PC-9 (cell line): ENCODE measurements at regions not wholly inside any gene's neighbourhood (a gene's known extent, or its start where the extent isn't known, plus 50 kb on each side); places are given as distances from the start of the nearest gene placed in this dataset.
"Not testable (repeated sequence)": the region's sequence is repeated elsewhere in the genome, so short reads cannot be mapped to it uniquely, and the experiment has no call there.

ENCODE experiments used
- EZH2 ChIP-seq: fragments of 200-600 bp; sonication (generic); IDR thresholded peaks from 2 replicates; pipeline ENCODE4 v1.8.0; 2017; ENCODE audit warnings: antibody characterized with exemption, low read depth
- TF ChIP-seq, protein P1 (sequence below): fragments of 200-600 bp; sonication (generic); conservative IDR thresholded peaks from 2 replicates; pipeline ENCODE4 v1.6.1; 2017; ENCODE audit warnings: mixed run types, antibody characterized with exemption, mild to moderate bottlenecking, moderate library complexity

- not testable (repeated sequence) for TF ChIP-seq EZH2
- TF ChIP-seq, protein P1, sequence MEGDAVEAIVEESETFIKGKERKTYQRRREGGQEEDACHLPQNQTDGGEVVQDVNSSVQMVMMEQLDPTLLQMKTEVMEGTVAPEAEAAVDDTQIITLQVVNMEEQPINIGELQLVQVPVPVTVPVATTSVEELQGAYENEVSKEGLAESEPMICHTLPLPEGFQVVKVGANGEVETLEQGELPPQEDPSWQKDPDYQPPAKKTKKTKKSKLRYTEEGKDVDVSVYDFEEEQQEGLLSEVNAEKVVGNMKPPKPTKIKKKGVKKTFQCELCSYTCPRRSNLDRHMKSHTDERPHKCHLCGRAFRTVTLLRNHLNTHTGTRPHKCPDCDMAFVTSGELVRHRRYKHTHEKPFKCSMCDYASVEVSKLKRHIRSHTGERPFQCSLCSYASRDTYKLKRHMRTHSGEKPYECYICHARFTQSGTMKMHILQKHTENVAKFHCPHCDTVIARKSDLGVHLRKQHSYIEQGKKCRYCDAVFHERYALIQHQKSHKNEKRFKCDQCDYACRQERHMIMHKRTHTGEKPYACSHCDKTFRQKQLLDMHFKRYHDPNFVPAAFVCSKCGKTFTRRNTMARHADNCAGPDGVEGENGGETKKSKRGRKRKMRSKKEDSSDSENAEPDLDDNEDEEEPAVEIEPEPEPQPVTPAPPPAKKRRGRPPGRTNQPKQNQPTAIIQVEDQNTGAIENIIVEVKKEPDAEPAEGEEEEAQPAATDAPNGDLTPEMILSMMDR = not testable (repeated sequence)
Measured at GRCh38 chr22:40099887-40100286, 77.8 kb upstream of the TNRC6B start.
